H9 (cell line): ENCODE measurements at regions not wholly inside any gene's neighbourhood (a gene's known extent, or its start where the extent isn't known, plus 50 kb on each side); places are given as distances from the start of the nearest gene placed in this dataset.

Source experiments
- DNase-seq: peaks from one replicate; pipeline ENCODE4 v3.0.0-alpha.2; 2017
- H2AFZ ChIP-seq: one replicate; pipeline ENCODE4 v1.6.1; 2013; ENCODE audit warnings: mild to moderate bottlenecking, low read length, control low read depth, moderate library complexity
- H2AK5ac ChIP-seq: 2 replicates; pipeline ENCODE4 v1.6.1; 2013; ENCODE audit warnings: low read length, control low read depth, mixed read lengths; ENCODE audit not compliant: insufficient read length
- H2BK120ac ChIP-seq: one replicate; pipeline ENCODE4 v1.6.1; 2013; ENCODE audit warnings: low read depth, mild to moderate bottlenecking, low read length, control low read depth, inconsistent platforms; ENCODE audit not compliant: poor library complexity, severe bottlenecking
- H2BK12ac ChIP-seq: 2 replicates; pipeline ENCODE4 v1.6.1; 2013; ENCODE audit warnings: low read length, control low read depth, mixed read lengths, low read depth; ENCODE audit not compliant: insufficient read length
- H2BK15ac ChIP-seq: 2 replicates; pipeline ENCODE4 v1.6.1; 2013; ENCODE audit warnings: low read depth, low read length, control low read depth
- H2BK20ac ChIP-seq: one replicate; pipeline ENCODE4 v1.6.1; 2013; ENCODE audit warnings: low read depth, mild to moderate bottlenecking, low read length, control low read depth, inconsistent platforms; ENCODE audit not compliant: poor library complexity, severe bottlenecking
- H2BK5ac ChIP-seq: 2 replicates; pipeline ENCODE4 v1.6.1; 2013; ENCODE audit warnings: low read length, control low read depth, mixed read lengths; ENCODE audit not compliant: insufficient read length
- H3K14ac ChIP-seq: 2 replicates; pipeline ENCODE4 v1.6.1; 2013; ENCODE audit warnings: low read length, control low read depth; ENCODE audit not compliant: insufficient read depth
- H3K18ac ChIP-seq: 2 replicates; pipeline ENCODE4 v1.6.1; 2013; ENCODE audit warnings: low read depth, mild to moderate bottlenecking, mixed read lengths, low read length, control low read depth; ENCODE audit not compliant: insufficient read length
- H3K23ac ChIP-seq: 2 replicates; pipeline ENCODE4 v1.6.1; 2013; ENCODE audit warnings: low read length, control low read depth, mixed read lengths, low read depth; ENCODE audit not compliant: insufficient read length
- H3K23me2 ChIP-seq: 2 replicates; pipeline ENCODE4 v1.6.1; 2013; ENCODE audit warnings: low read depth, mild to moderate bottlenecking, mixed read lengths, low read length, control low read depth; ENCODE audit not compliant: insufficient read length, poor library complexity, severe bottlenecking
- H3K27ac ChIP-seq: 2 replicates; pipeline ENCODE4 v1.5.1; 2013; ENCODE audit warnings: low read length, control low read depth, mixed read lengths, low read depth; ENCODE audit not compliant: insufficient read length
- H3K27me3 ChIP-seq: 2 replicates; pipeline ENCODE4 v1.6.1; 2013; ENCODE audit warnings: low read length, control low read depth, inconsistent platforms; ENCODE audit not compliant: insufficient read depth
- H3K4ac ChIP-seq: 2 replicates; pipeline ENCODE4 v1.6.1; 2013; ENCODE audit warnings: low read depth, mild to moderate bottlenecking, control low read depth, inconsistent platforms, low read length, moderate library complexity
- H3K4me1 ChIP-seq: 2 replicates; pipeline ENCODE4 v1.6.1; 2013; ENCODE audit warnings: low read length, control low read depth, inconsistent platforms; ENCODE audit not compliant: insufficient read depth
- H3K4me2 ChIP-seq: 2 replicates; pipeline ENCODE4 v1.6.1; 2013; ENCODE audit warnings: low read length, control low read depth, mixed read lengths; ENCODE audit not compliant: insufficient read length, insufficient read depth
- H3K56ac ChIP-seq: 2 replicates; pipeline ENCODE4 v1.6.1; 2013; ENCODE audit warnings: low read depth, mild to moderate bottlenecking, mixed read lengths, low read length, control low read depth; ENCODE audit not compliant: insufficient read length
- H3K79me1 ChIP-seq: 2 replicates; pipeline ENCODE4 v1.6.1; 2013; ENCODE audit warnings: low read depth, mild to moderate bottlenecking, moderate library complexity, low read length, control low read depth, inconsistent platforms; ENCODE audit not compliant: insufficient read depth, poor library complexity, severe bottlenecking
- H3K79me2 ChIP-seq: 2 replicates; pipeline ENCODE4 v1.6.1; 2013; ENCODE audit warnings: low read length, control low read depth, inconsistent platforms; ENCODE audit not compliant: insufficient read depth
- H3K9ac ChIP-seq: 2 replicates; pipeline ENCODE4 v1.6.1; 2013; ENCODE audit warnings: low read length, control low read depth, mixed read lengths; ENCODE audit not compliant: insufficient read length; ENCODE audit errors: extremely low read depth
- H3K9me3 ChIP-seq: one replicate; pipeline ENCODE4 v1.6.1; 2013; ENCODE audit warnings: low read depth, low read length, inconsistent platforms; ENCODE audit not compliant: control insufficient read depth
- H3T11ph ChIP-seq: one replicate; pipeline ENCODE4 v1.6.1; 2013; ENCODE audit warnings: mild to moderate bottlenecking, low read length, control low read depth, inconsistent platforms
- H4K20me1 ChIP-seq: one replicate; pipeline ENCODE4 v1.6.1; 2013; ENCODE audit not compliant: control insufficient read depth, insufficient read length, insufficient read depth
- H4K5ac ChIP-seq: 2 replicates; pipeline ENCODE4 v1.6.1; 2013; ENCODE audit warnings: low read depth, mild to moderate bottlenecking, mixed read lengths, low read length, control low read depth; ENCODE audit not compliant: insufficient read length
- H4K8ac ChIP-seq: replicated peaks from 2 replicates; pipeline ENCODE4 v1.6.1; 2013; ENCODE audit warnings: low read length, control low read depth, mixed read lengths, low read depth; ENCODE audit not compliant: insufficient read length
- H4K91ac ChIP-seq: 2 replicates; pipeline ENCODE4 v1.6.1; 2013; ENCODE audit warnings: low read depth, mild to moderate bottlenecking, moderate library complexity, mixed read lengths, low read length, control low read depth; ENCODE audit not compliant: insufficient read length
- H3K27ac Mint-ChIP-seq, 3 experiments: 2 replicates in 2 of 3; 3 replicates in 1 of 3; pipeline ENCODE4 v1.8.0; 2020 to 2021; ENCODE audit warnings: mixed read lengths in 3 of 3, mild to moderate bottlenecking in 1 of 3, moderate library complexity in 1 of 3
- H3K27me3 Mint-ChIP-seq: 2 replicates; pipeline ENCODE4 v1.8.0; 2021; ENCODE audit warnings: low read depth, mild to moderate bottlenecking, moderate library complexity, mixed read lengths
- H3K36me3 Mint-ChIP-seq, 3 experiments: 2 replicates in 2 of 3; 3 replicates in 1 of 3; pipeline ENCODE4 v1.8.0; 2020 to 2021; ENCODE audit warnings: low read depth in 3 of 3, mixed read lengths in 3 of 3; ENCODE audit not compliant: insufficient read depth in 1 of 3
- H3K4me1 Mint-ChIP-seq, 2 experiments: 2 replicates each; pipeline ENCODE4 v1.8.0; 2020; ENCODE audit warnings: mixed read lengths in 2 of 2
- H3K4me3 Mint-ChIP-seq, 2 experiments: 2 replicates in 1 of 2; 3 replicates in 1 of 2; pipeline ENCODE4 v1.8.0; 2020 to 2021; ENCODE audit warnings: mild to moderate bottlenecking in 2 of 2, mixed read lengths in 2 of 2, moderate library complexity in 1 of 2
- H3K9me3 Mint-ChIP-seq, 2 experiments: 2 replicates in 1 of 2; 3 replicates in 1 of 2; pipeline ENCODE4 v1.8.0; 2020; ENCODE audit warnings: mild to moderate bottlenecking in 2 of 2, mixed read lengths in 2 of 2, moderate library complexity in 1 of 2
- WGBS: extraction: QIAGEN DNeasy Blood & Tissue Kit; methylation state at CpG from one replicate; pipeline ENCODE4 v1.1.7; 2013; ENCODE audit warnings: missing lambda C conversion rate, low lambda C conversion rate, mixed read lengths; ENCODE audit not compliant: insufficient read length; ENCODE audit errors: extremely low coverage; 5-methylcytosine and 5-hydroxymethylcytosine counted together
- TF ChIP-seq, protein P1 (sequence below): fragments of 200-600 bp; sonication (generic); conservative IDR thresholded peaks from 3 replicates; pipeline ENCODE4 v1.8.0; 2021; ENCODE audit warnings: antibody characterized with exemption, mild to moderate bottlenecking

DNA sequence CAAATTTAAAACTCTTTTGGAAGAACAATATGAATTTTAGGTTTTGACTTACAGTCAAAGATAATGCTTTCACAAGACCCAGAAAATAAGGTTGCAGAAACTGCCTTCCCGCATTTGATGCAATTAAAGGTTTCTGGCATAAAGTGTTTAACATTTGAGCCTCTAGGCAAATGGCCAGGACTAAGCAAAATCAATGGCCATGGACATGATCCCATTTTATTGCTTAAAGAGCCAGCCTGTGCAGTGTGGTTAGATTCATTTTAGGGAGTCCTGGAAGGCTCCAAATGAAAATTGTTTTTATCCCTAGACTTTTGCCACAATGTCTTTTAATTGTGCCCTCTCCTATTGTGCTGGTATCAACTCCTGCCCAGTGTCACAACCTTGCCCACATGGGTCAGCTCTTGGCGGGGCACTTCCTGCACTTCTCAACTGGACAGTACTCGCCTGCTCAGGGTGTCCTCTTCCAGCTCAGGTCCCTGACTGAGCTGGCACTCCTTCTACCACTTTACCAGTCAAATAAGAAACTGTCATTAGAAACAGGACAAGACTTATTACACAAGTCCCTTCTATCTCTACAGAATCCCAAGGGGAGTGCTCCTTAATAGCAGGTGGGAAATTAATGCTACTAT lies 208.4 kb upstream of the NPY2R start:
- Histone ChIP-seq H3K18ac (no peak overlapping the region), H2AFZ (no peak overlapping the region), H3K79me1 (no peaks in the 10 kb centered on the region), H3K4me2 (no peak overlapping the region), H4K8ac (no peak overlapping the region), H3K27ac (no peak overlapping the region), H3K79me2 (no peaks in the 10 kb centered on the region), H3K56ac (no peak overlapping the region), H2BK120ac (no peak overlapping the region), H4K5ac (no peak overlapping the region), H3K27me3 (peaks cover 2% of the 10 kb centered on the region; the same call in 1 of the 2 replicates), H3K9me3 (no peaks in the 10 kb centered on the region), H3K23ac (no peak overlapping the region), H2BK20ac (no peak overlapping the region), H3T11ph (no peak overlapping the region), H3K9ac (no peak overlapping the region), H4K20me1 (no peaks in the 10 kb centered on the region), H2BK12ac (no peak overlapping the region), H2AK5ac (no peak overlapping the region), H3K4me1 (no peaks in the 10 kb centered on the region), H2BK5ac (no peak overlapping the region), H2BK15ac (no peak overlapping the region), H4K91ac (no peak overlapping the region), H3K4ac (no peak overlapping the region), H3K23me2 (no peaks in the 10 kb centered on the region), H3K14ac (no peak overlapping the region)
- no peak for DNase-seq
- TF ChIP-seq, protein P1, sequence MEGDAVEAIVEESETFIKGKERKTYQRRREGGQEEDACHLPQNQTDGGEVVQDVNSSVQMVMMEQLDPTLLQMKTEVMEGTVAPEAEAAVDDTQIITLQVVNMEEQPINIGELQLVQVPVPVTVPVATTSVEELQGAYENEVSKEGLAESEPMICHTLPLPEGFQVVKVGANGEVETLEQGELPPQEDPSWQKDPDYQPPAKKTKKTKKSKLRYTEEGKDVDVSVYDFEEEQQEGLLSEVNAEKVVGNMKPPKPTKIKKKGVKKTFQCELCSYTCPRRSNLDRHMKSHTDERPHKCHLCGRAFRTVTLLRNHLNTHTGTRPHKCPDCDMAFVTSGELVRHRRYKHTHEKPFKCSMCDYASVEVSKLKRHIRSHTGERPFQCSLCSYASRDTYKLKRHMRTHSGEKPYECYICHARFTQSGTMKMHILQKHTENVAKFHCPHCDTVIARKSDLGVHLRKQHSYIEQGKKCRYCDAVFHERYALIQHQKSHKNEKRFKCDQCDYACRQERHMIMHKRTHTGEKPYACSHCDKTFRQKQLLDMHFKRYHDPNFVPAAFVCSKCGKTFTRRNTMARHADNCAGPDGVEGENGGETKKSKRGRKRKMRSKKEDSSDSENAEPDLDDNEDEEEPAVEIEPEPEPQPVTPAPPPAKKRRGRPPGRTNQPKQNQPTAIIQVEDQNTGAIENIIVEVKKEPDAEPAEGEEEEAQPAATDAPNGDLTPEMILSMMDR, result no peak
- no peaks in the 10 kb centered on the region; a peak in 2 of 5 replicates for H3K9me3 Mint-ChIP-seq
- peaks cover 0 to 1% (median 0%) of the 10 kb centered on the region in 3 experiments; a peak in 1 of 7 replicates for H3K36me3 Mint-ChIP-seq
- no CpG with 5 or more reads among the region's 3 CpGs for WGBS
- H3K4me1 Mint-ChIP-seq, result no peaks in the 10 kb centered on the region
- H3K27me3 Mint-ChIP-seq, result no peaks in the 10 kb centered on the region
- no peak overlapping the region; a peak in 1 of 5 replicates for H3K4me3 Mint-ChIP-seq
- H3K27ac Mint-ChIP-seq, result no peak overlapping the region; a peak in 1 of 7 replicates
